Tibial nerve (tissue), 4 donors: ENCODE measurements at regions not wholly inside any gene's neighbourhood (a gene's known extent, or its start where the extent isn't known, plus 50 kb on each side); places are given as distances from the start of the nearest gene placed in this dataset.

ENCODE experiments used
- EP300 ChIP-seq, 2 donors: sonication (generic); formaldehyde crosslinking; IDR thresholded peaks; one replicate each; pipeline ENCODE4 v1.6.1; 2017; ENCODE audit warnings: antibody characterized with exemption in 2 of 2, mild to moderate bottlenecking in 1 of 2
- POLR2A ChIP-seq, 2 donors: fragments of 450-650 bp; IDR thresholded peaks; one replicate each; pipeline ENCODE4 v1.6.1; 2017; ENCODE audit warnings: antibody characterized with exemption in 2 of 2, mild to moderate bottlenecking in 2 of 2, moderate library complexity in 2 of 2
- TF ChIP-seq, protein P1 (sequence below), 5 experiments: fragments of 200-600 bp in 3 of 5; fragments of 450-650 bp in 2 of 5; sonication (generic) in 3 of 5; IDR thresholded peaks; one replicate each; pipeline ENCODE4 v1.5.1; 2016 to 2019; ENCODE audit warnings: antibody characterized with exemption in 5 of 5, mild to moderate bottlenecking in 3 of 5, moderate library complexity in 2 of 5

DNA sequence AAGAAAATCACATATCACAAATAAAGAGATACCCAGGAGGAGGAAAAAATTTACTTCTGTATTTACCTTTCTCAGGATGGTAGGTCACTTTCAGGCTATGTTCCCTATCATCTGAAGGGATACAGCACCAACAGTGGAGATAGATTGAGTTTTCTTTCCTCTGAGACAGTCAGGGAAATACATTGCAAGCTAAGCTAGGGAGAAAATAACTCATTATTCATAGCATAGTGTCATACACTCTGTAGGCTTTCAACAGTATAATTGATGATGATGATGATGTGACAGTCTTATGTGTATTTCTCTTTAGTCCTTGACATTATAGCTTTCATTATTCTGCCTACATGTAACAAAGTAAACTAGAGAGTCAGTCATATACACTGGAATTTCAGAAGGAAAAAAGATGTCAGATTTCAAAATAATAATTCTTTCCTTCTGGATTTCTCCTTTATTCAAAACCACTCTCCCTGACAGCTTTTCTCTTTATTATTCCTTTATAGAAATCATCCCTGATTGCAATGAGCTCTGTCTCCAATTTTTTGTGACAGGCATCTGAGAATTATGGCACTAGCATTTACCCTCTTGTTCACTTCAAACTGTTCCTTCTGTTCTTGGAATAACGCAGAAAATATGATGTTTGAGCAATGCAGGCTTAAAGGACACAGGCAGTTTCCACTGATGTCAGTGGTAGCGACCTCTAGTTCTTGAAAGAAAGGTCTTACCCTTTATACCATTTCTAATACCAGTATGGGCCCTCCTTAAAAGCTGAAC lies 169.1 kb upstream of the EPHA5 start:
- TF ChIP-seq, protein P1, sequence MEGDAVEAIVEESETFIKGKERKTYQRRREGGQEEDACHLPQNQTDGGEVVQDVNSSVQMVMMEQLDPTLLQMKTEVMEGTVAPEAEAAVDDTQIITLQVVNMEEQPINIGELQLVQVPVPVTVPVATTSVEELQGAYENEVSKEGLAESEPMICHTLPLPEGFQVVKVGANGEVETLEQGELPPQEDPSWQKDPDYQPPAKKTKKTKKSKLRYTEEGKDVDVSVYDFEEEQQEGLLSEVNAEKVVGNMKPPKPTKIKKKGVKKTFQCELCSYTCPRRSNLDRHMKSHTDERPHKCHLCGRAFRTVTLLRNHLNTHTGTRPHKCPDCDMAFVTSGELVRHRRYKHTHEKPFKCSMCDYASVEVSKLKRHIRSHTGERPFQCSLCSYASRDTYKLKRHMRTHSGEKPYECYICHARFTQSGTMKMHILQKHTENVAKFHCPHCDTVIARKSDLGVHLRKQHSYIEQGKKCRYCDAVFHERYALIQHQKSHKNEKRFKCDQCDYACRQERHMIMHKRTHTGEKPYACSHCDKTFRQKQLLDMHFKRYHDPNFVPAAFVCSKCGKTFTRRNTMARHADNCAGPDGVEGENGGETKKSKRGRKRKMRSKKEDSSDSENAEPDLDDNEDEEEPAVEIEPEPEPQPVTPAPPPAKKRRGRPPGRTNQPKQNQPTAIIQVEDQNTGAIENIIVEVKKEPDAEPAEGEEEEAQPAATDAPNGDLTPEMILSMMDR (IDR thresholded peaks at IDR 0.05): no peak
- no peak for TF ChIP-seq POLR2A (IDR thresholded peaks at IDR 0.05)
- TF ChIP-seq EP300 (IDR thresholded peaks at IDR 0.05): no peak
